Tibial nerve (tissue), 4 donors: ENCODE measurements at regions not wholly inside any gene's neighbourhood (a gene's known extent, or its start where the extent isn't known, plus 50 kb on each side); places are given as distances from the start of the nearest gene placed in this dataset.

Experiments used
- DNase-seq, 2 donors: peaks; one replicate each; pipeline ENCODE4 v3.0.0-alpha.2; 2019; ENCODE audit warnings: low spot score in 2 of 2
- H3K27ac ChIP-seq, 4 donors: fragments of 200-600 bp; sonication (generic) in 3 of 4; one replicate each; pipeline ENCODE4 v1.5.1; 2017 to 2019; ENCODE audit warnings: mild to moderate bottlenecking in 1 of 4
- H3K27me3 ChIP-seq, 2 donors: fragments of 200-600 bp; sonication (generic) in 1 of 2; one replicate each; pipeline versions ENCODE4 v1.5.1 to v1.6.0; 2017 to 2019
- H3K36me3 ChIP-seq, 3 donors: fragments of 200-600 bp; sonication (generic); one replicate each; pipeline ENCODE4 v1.5.1; 2018 to 2019
- H3K4me1 ChIP-seq, 4 donors: fragments of 200-600 bp; sonication (generic) in 3 of 4; one replicate each; pipeline ENCODE4 v1.5.1; 2017 to 2019
- H3K4me3 ChIP-seq, 4 donors: fragments of 200-600 bp; sonication (generic) in 3 of 4; one replicate each; pipeline ENCODE4 v1.5.1; 2017 to 2019; ENCODE audit warnings: mild to moderate bottlenecking in 1 of 4, moderate library complexity in 1 of 4
- H3K9me3 ChIP-seq, 4 donors: fragments of 200-600 bp; sonication (generic) in 3 of 4; one replicate each; pipeline ENCODE4 v1.5.1; 2017 to 2019
- CTCF ChIP-seq, 5 experiments: fragments of 200-600 bp in 3 of 5; fragments of 450-650 bp in 2 of 5; sonication (generic) in 3 of 5; IDR thresholded peaks; one replicate each; pipeline ENCODE4 v1.5.1; 2016 to 2019; ENCODE audit warnings: antibody characterized with exemption in 5 of 5, mild to moderate bottlenecking in 3 of 5, moderate library complexity in 2 of 5
- EP300 ChIP-seq, 2 donors: sonication (generic); formaldehyde crosslinking; IDR thresholded peaks; one replicate each; pipeline ENCODE4 v1.6.1; 2017; ENCODE audit warnings: antibody characterized with exemption in 2 of 2, mild to moderate bottlenecking in 1 of 2
- POLR2A ChIP-seq, 2 donors: fragments of 450-650 bp; IDR thresholded peaks; one replicate each; pipeline ENCODE4 v1.6.1; 2017; ENCODE audit warnings: antibody characterized with exemption in 2 of 2, mild to moderate bottlenecking in 2 of 2, moderate library complexity in 2 of 2
- WGBS, 2 donors: methylation state at CpG; one replicate each; pipeline ENCODE4 v1.1.5; 2018; 5-methylcytosine and 5-hydroxymethylcytosine counted together

- DNase-seq: no peak
- H3K27me3 ChIP-seq: no peaks in the 10 kb centered on the region
- no peak overlapping the region for H3K27ac ChIP-seq
- H3K36me3 ChIP-seq: peaks cover 0 to 18% (median 0%) of the 10 kb centered on the region in 3 donors
- peaks cover 0 to 9% (median 2%) of the 10 kb centered on the region in 4 donors for H3K9me3 ChIP-seq
- 82 to 96% methylated on average over 3 of the region's 3 CpGs for WGBS, 2 donors
- no peak overlapping the region for H3K4me3 ChIP-seq
- TF ChIP-seq EP300 (IDR thresholded peaks at IDR 0.05) (no peak), POLR2A (IDR thresholded peaks at IDR 0.05) (no peak), CTCF (IDR thresholded peaks at IDR 0.05) (no peak)
- H3K4me1 ChIP-seq: peaks cover 0 to 10% (median 7%) of the 10 kb centered on the region in 4 donors
Observed at GRCh38 chr21:28810826-28811524, 181.7 kb downstream of the LTN1 start.

GRCh38 chr21:28805885-28806284 is 186.8 kb downstream of the LTN1 start:
- DNase-seq: peak in 1 of 2 donors; percentile 35
- Histone ChIP-seq H3K4me3 (no peak overlapping the region), H3K27ac (peak overlapping the region; percentile 32 to 89 (median 76)), H3K36me3 (peaks cover 0 to 10% (median 0%) of the 10 kb centered on the region in 3 donors), H3K27me3 (no peaks in the 10 kb centered on the region), H3K9me3 (peaks cover 0 to 4% (median 2%) of the 10 kb centered on the region in 4 donors), H3K4me1 (peaks cover 0 to 39% (median 24%) of the 10 kb centered on the region in 4 donors)
- TF ChIP-seq EP300 (IDR thresholded peaks at IDR 0.05) (peak; percentile 81 to 85), CTCF (IDR thresholded peaks at IDR 0.05) (no peak)
- WGBS, 2 donors: 36 to 39% methylated on average over 4 of the region's 4 CpGs

GRCh38 chr21:28804089-28804670 is 188.5 kb downstream of the LTN1 start:
- Histone ChIP-seq H3K9me3 (peaks cover 0 to 4% (median 2%) of the 10 kb centered on the region in 4 donors), H3K27ac (peak overlapping the region; percentile 43 to 89 (median 76)), H3K27me3 (no peaks in the 10 kb centered on the region), H3K36me3 (peaks cover 0 to 10% (median 0%) of the 10 kb centered on the region in 3 donors), H3K4me1 (peaks cover 0 to 39% (median 24%) of the 10 kb centered on the region in 4 donors), H3K4me3 (peak overlapping the region in 1 of 4 donors; percentile 21)
- no peak for DNase-seq
- 82 to 93% methylated on average over 3 of the region's 3 CpGs for WGBS, 2 donors
- TF ChIP-seq CTCF (IDR thresholded peaks at IDR 0.05) (no peak), EP300 (IDR thresholded peaks at IDR 0.05) (peak in 1 of 2 donors; percentile 37)

GRCh38 chr21:28801906-28802305 is 190.8 kb downstream of the LTN1 start:
- Histone ChIP-seq H3K27me3 (no peaks in the 10 kb centered on the region), H3K27ac (no peak overlapping the region), H3K36me3 (no peaks in the 10 kb centered on the region), H3K4me1 (peaks cover 0 to 39% (median 24%) of the 10 kb centered on the region in 4 donors), H3K9me3 (no peaks in the 10 kb centered on the region), H3K4me3 (no peak overlapping the region)
- TF ChIP-seq POLR2A (IDR thresholded peaks at IDR 0.05) (no peak), CTCF (IDR thresholded peaks at IDR 0.05) (no peak), EP300 (IDR thresholded peaks at IDR 0.05) (no peak)
- WGBS, 2 donors: 92 to 94% methylated on average over 1 of the region's 1 CpG
- DNase-seq: no peak

- H3K36me3 ChIP-seq: no peaks in the 10 kb centered on the region
- TF ChIP-seq POLR2A (IDR thresholded peaks at IDR 0.05): no peak
- no peak for TF ChIP-seq CTCF (IDR thresholded peaks at IDR 0.05)
- TF ChIP-seq EP300 (IDR thresholded peaks at IDR 0.05): no peak
- DNase-seq: no peak
- H3K4me3 ChIP-seq: no peak overlapping the region
- H3K4me1 ChIP-seq: peaks cover 0 to 20% (median 7%) of the 10 kb centered on the region in 4 donors
- no peak overlapping the region for H3K27ac ChIP-seq
- H3K9me3 ChIP-seq: no peaks in the 10 kb centered on the region
- 88 to 90% methylated on average over 7 of the region's 7 CpGs for WGBS, 2 donors
- H3K27me3 ChIP-seq: no peaks in the 10 kb centered on the region
Observed at GRCh38 chr21:28799926-28800325, 192.8 kb downstream of the LTN1 start.
